Suprapubic skin (tissue), 4 donors: ENCODE measurements at regions not wholly inside any gene's neighbourhood (a gene's known extent, or its start where the extent isn't known, plus 50 kb on each side); places are given as distances from the start of the nearest gene placed in this dataset.

ENCODE experiments used
- DNase-seq, 2 donors: peaks; one replicate each; pipeline ENCODE4 v3.0.0-alpha.2; 2019; ENCODE audit warnings: low spot score in 2 of 2
- H3K27ac ChIP-seq: fragments of 200-600 bp; sonication (generic); one replicate; pipeline ENCODE4 v1.5.1; 2019
- H3K27me3 ChIP-seq: fragments of 200-600 bp; sonication (generic); one replicate; pipeline ENCODE4 v1.5.1; 2019
- H3K36me3 ChIP-seq: fragments of 200-600 bp; sonication (generic); one replicate; pipeline ENCODE4 v1.5.1; 2019
- H3K4me1 ChIP-seq: fragments of 200-600 bp; sonication (generic); one replicate; pipeline ENCODE4 v1.5.1; 2019
- H3K4me3 ChIP-seq: fragments of 200-600 bp; sonication (generic); one replicate; pipeline ENCODE4 v1.5.1; 2019; ENCODE audit warnings: mild to moderate bottlenecking
- H3K9me3 ChIP-seq: fragments of 200-600 bp; sonication (generic); one replicate; pipeline ENCODE4 v1.5.1; 2019
- EP300 ChIP-seq: sonication (generic); formaldehyde crosslinking; IDR thresholded peaks from one replicate; pipeline ENCODE4 v1.6.1; 2017; ENCODE audit warnings: antibody characterized with exemption
- POLR2A ChIP-seq, 2 donors: fragments of 450-650 bp; IDR thresholded peaks; one replicate each; pipeline ENCODE4 v1.6.1; 2017; ENCODE audit warnings: antibody characterized with exemption in 2 of 2, mild to moderate bottlenecking in 2 of 2, moderate library complexity in 2 of 2
- POLR2AphosphoS5 ChIP-seq, 3 donors: sonication (generic); formaldehyde crosslinking; IDR thresholded peaks; one replicate each; pipeline ENCODE4 v1.6.1; 2017; ENCODE audit warnings: antibody characterized with exemption in 3 of 3
- WGBS: methylation state at CpG from one replicate; pipeline ENCODE4 v1.1.5; 2018; 5-methylcytosine and 5-hydroxymethylcytosine counted together
- TF ChIP-seq, protein P1 (sequence below), 2 donors: fragments of 200-600 bp in 1 of 2; fragments of 450-650 bp in 1 of 2; sonication (generic) in 1 of 2; IDR thresholded peaks; one replicate each; pipeline ENCODE4 v1.5.1; 2016 to 2019; ENCODE audit warnings: antibody characterized with exemption in 2 of 2, mild to moderate bottlenecking in 1 of 2, moderate library complexity in 1 of 2

DNA sequence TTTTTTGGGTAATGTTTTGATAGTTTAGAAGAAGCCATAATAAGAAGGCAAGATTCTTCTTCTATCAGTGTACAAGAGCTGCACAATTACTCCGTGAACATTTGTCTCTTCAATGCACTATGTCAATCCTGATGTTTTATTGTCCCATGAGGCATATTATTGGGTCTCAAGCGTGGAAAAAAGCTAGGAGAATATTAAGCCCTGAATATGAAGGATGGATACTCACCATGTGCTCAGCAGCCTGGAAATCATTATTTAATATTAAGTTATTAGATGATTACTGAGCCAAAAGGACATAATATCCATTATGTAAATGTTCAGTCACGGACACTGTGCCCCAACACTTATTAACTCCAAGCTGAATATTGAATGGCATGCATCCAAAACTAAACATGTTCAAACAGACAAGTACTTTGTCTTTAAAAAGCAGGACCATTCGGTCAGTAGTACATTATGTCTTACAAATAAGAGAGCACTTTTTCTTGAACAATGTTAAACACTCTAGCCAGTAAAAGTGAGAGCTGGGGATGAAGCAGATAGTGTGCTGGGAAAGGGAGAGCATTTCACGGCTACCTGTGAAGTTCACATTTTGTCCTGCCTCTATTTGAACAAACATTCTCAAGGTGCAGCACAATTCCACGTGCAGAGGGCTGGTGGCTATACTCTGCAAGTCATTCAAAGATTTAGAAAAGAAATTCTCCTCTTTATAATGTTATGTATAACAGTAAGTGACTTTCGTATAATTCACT, 70.6 kb upstream of the CNR1 start:
- no peak overlapping the region for H3K4me3 ChIP-seq
- 53% methylated on average over 7 of the region's 7 CpGs for WGBS
- TF ChIP-seq, protein P1, sequence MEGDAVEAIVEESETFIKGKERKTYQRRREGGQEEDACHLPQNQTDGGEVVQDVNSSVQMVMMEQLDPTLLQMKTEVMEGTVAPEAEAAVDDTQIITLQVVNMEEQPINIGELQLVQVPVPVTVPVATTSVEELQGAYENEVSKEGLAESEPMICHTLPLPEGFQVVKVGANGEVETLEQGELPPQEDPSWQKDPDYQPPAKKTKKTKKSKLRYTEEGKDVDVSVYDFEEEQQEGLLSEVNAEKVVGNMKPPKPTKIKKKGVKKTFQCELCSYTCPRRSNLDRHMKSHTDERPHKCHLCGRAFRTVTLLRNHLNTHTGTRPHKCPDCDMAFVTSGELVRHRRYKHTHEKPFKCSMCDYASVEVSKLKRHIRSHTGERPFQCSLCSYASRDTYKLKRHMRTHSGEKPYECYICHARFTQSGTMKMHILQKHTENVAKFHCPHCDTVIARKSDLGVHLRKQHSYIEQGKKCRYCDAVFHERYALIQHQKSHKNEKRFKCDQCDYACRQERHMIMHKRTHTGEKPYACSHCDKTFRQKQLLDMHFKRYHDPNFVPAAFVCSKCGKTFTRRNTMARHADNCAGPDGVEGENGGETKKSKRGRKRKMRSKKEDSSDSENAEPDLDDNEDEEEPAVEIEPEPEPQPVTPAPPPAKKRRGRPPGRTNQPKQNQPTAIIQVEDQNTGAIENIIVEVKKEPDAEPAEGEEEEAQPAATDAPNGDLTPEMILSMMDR (IDR thresholded peaks at IDR 0.05): no peak
- TF ChIP-seq EP300: no peak
- no peak for TF ChIP-seq POLR2A (IDR thresholded peaks at IDR 0.05)
- no peak for TF ChIP-seq POLR2AphosphoS5 (IDR thresholded peaks at IDR 0.05)
- no peaks in the 10 kb centered on the region for H3K4me1 ChIP-seq
- H3K27me3 ChIP-seq: no peaks in the 10 kb centered on the region
- no peaks in the 10 kb centered on the region for H3K9me3 ChIP-seq
- H3K36me3 ChIP-seq: no peaks in the 10 kb centered on the region
- no peak overlapping the region for H3K27ac ChIP-seq
- no peak for DNase-seq

DNA sequence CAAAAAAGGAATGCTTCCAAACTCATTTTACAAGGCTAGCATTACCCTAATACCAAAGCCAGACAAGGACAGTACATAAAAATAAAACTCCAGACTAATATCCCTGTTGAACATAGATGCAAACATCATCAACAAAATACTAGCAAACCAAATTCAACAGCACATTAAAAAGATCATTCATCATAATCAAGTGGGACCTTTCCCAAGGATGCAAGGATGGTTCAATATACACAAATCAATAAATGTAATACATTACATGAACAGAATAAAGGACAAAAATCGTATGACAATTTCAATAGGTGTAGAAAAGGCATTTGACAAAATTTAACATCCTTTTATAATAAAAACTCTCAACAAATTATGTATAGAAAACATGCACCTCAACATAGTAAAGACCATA, 66.6 kb upstream of the CNR1 start:
- WGBS: 59% methylated on average over 1 of the region's 1 CpG
- no peaks in the 10 kb centered on the region for H3K27me3 ChIP-seq
- no peaks in the 10 kb centered on the region for H3K36me3 ChIP-seq
- H3K9me3 ChIP-seq: peaks cover 10% of the 10 kb centered on the region
- H3K4me1 ChIP-seq: no peaks in the 10 kb centered on the region
- DNase-seq: no peak
- H3K27ac ChIP-seq: no peak overlapping the region
- H3K4me3 ChIP-seq: no peak overlapping the region
- TF ChIP-seq, protein P1 (IDR thresholded peaks at IDR 0.05): no peak
- no peak for TF ChIP-seq POLR2AphosphoS5 (IDR thresholded peaks at IDR 0.05)
- no peak for TF ChIP-seq EP300
- no peak for TF ChIP-seq POLR2A (IDR thresholded peaks at IDR 0.05)

DNA sequence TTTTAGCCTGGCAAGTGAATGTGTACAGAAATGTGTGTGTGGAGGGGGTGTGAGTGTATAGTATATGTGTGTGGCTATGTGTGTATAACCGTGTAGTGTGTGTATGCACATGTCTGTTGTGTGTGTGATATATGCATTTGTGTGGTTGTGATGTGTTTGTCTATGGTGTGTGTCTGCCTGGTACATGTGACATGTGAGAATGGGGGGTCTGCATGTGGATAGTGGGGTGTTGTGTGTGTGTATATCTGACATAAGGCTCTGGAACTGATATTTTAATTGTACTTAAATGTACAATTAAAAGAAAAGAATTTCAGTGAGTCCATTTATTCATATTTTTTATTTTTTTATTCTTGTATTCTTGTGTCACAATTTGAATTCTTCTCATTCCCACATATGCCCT, 57.2 kb upstream of the CNR1 start:
- H3K9me3 ChIP-seq: peaks cover under 1% of the 10 kb centered on the region
- 85% methylated on average over 1 of the region's 1 CpG for WGBS
- TF ChIP-seq, protein P1 (IDR thresholded peaks at IDR 0.05): no peak
- TF ChIP-seq POLR2A (IDR thresholded peaks at IDR 0.05) (no peak), POLR2AphosphoS5 (IDR thresholded peaks at IDR 0.05) (no peak), EP300 (no peak)
- H3K4me1 ChIP-seq: no peaks in the 10 kb centered on the region
- H3K27me3 ChIP-seq: no peaks in the 10 kb centered on the region
- no peak overlapping the region for H3K27ac ChIP-seq
- DNase-seq: no peak
- no peaks in the 10 kb centered on the region for H3K36me3 ChIP-seq
- H3K4me3 ChIP-seq: no peak overlapping the region

DNA sequence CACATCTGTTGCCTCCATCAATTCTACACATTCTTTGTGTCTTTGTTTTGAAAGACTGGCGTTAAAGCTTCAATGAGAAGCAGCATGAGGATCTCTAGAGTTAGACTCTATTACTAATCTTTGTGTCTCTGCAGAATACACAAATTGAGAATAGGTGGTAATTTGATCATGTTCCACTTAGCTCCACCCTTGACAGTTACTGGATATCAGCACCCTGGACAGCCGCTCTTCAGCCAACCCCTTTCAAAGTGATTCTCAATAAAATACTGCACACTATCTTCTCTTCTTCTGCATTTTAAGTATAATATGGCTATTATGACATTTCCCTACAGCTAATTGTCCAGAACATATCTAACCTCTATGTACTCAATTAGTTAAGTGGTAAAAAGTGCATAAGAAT, 54.3 kb upstream of the CNR1 start:
- 45% methylated on average over 2 of the region's 2 CpGs for WGBS
- no peaks in the 10 kb centered on the region for H3K27me3 ChIP-seq
- H3K27ac ChIP-seq: no peak overlapping the region
- H3K36me3 ChIP-seq: no peaks in the 10 kb centered on the region
- no peak for DNase-seq
- H3K4me1 ChIP-seq: no peaks in the 10 kb centered on the region
- no peaks in the 10 kb centered on the region for H3K9me3 ChIP-seq
- H3K4me3 ChIP-seq: no peak overlapping the region
- TF ChIP-seq, protein P1 (IDR thresholded peaks at IDR 0.05): no peak

DNA sequence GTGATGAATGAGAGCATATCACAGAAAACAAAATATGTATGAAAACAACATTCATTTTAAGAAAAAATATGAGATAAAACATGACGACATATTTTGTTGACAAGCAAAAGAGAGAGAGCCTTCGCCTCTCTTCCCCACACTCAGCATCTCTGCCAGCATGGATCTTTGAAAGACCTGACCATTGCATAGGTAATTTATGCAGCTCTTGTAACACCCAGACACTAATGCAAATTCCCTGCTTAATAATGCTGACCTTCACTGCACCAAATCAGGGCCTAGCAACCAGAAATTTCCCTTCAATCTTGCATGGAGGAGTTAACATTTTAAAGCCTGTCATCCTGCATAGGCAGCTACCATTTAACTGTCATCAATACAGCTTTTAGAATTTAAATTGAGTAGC, 50.0 kb upstream of the CNR1 start:
- Histone ChIP-seq H3K4me1 (no peaks in the 10 kb centered on the region), H3K27me3 (no peaks in the 10 kb centered on the region), H3K9me3 (no peaks in the 10 kb centered on the region), H3K27ac (no peak overlapping the region), H3K36me3 (no peaks in the 10 kb centered on the region), H3K4me3 (no peak overlapping the region)
- no peak for TF ChIP-seq POLR2AphosphoS5 (IDR thresholded peaks at IDR 0.05)
- TF ChIP-seq EP300: no peak
- TF ChIP-seq, protein P1 (IDR thresholded peaks at IDR 0.05): no peak
- no peak for TF ChIP-seq POLR2A (IDR thresholded peaks at IDR 0.05)
- 62% methylated on average over 2 of the region's 2 CpGs for WGBS
- DNase-seq: no peak
